Common myeloid progenitor, CD34-positive (primary cell): ENCODE measurements at regions not wholly inside any gene's neighbourhood (a gene's known extent, or its start where the extent isn't known, plus 50 kb on each side); places are given as distances from the start of the nearest gene placed in this dataset.
"Not testable (repeated sequence)": the region's sequence is repeated elsewhere in the genome, so short reads cannot be mapped to it uniquely, and the experiment has no call there.

Experiments
- CTCF ChIA-PET: fragments of 350-600 bp; sonication (Branson Sonifier 250); formaldehyde crosslinking; loops from one replicate; lab custom pipeline; 2021; ENCODE audit warnings: antibody characterized with exemption; lab: Charles Lee
- POLR2A ChIA-PET: fragments of 350-600 bp; sonication (Branson Sonifier 250); formaldehyde crosslinking; loops from one replicate; lab custom pipeline; 2021; ENCODE audit warnings: antibody characterized with exemption; lab: Charles Lee
- DNase-seq, 3 donors: peaks; one replicate each; pipeline versions ENCODE4 v3.0.0 to v3.0.0-alpha.2; 2013
- H3K27ac ChIP-seq, 2 experiments: 1 replicate in 1 of 2; 2 replicates in 1 of 2; pipeline ENCODE4 v1.7.0; 2013; ENCODE audit warnings: inconsistent platforms in 2 of 2, low read length in 2 of 2, mild to moderate bottlenecking in 2 of 2, low read depth in 1 of 2, moderate library complexity in 1 of 2; ENCODE audit not compliant: severe bottlenecking in 2 of 2, insufficient read depth in 1 of 2, poor library complexity in 1 of 2
- H3K27me3 ChIP-seq, 5 experiments: replicated peaks in 2 of 5; 1 replicate in 3 of 5; 2 replicates in 2 of 5; pipeline versions ENCODE4 v1.6.1 to v1.7.0; 2013; ENCODE audit warnings: low read length in 4 of 5, mild to moderate bottlenecking in 2 of 5, moderate library complexity in 2 of 5, inconsistent platforms in 1 of 5; ENCODE audit not compliant: insufficient read depth in 5 of 5, control insufficient read depth in 4 of 5
- H3K36me3 ChIP-seq, 4 experiments: 1 replicate in 2 of 4; 2 replicates in 2 of 4; pipeline versions ENCODE4 v1.6.1 to v1.7.0; 2013; ENCODE audit warnings: low read length in 3 of 4, control low read depth in 1 of 4, mild to moderate bottlenecking in 1 of 4; ENCODE audit not compliant: control insufficient read depth in 4 of 4, insufficient read depth in 4 of 4
- H3K4me1 ChIP-seq, 4 experiments: 1 replicate in 3 of 4; 2 replicates in 1 of 4; pipeline versions ENCODE4 v1.6.1 to v1.7.1; 2013; ENCODE audit warnings: low read length in 3 of 4, mild to moderate bottlenecking in 3 of 4, control low read depth in 1 of 4, inconsistent platforms in 1 of 4, moderate library complexity in 1 of 4; ENCODE audit not compliant: control insufficient read depth in 4 of 4, insufficient read depth in 4 of 4; ENCODE audit errors: control extremely low read depth in 1 of 4
- H3K4me3 ChIP-seq, 7 experiments: 1 replicate in 4 of 7; 2 replicates in 3 of 7; pipeline versions ENCODE4 v1.5.1 to v1.7.0; 2013; ENCODE audit warnings: mild to moderate bottlenecking in 7 of 7, low read length in 6 of 7, moderate library complexity in 6 of 7, inconsistent platforms in 2 of 7, low read depth in 2 of 7, control low read depth in 1 of 7; ENCODE audit not compliant: insufficient read depth in 4 of 7, control insufficient read depth in 1 of 7; ENCODE audit errors: extremely low read depth in 1 of 7
- H3K9me3 ChIP-seq, 5 experiments: 1 replicate in 4 of 5; 2 replicates in 1 of 5; pipeline versions ENCODE4 v1.6.1 to v1.7.1; 2013; ENCODE audit warnings: low read length in 4 of 5, mild to moderate bottlenecking in 2 of 5, inconsistent platforms in 1 of 5, low read depth in 1 of 5, moderate library complexity in 1 of 5; ENCODE audit not compliant: control insufficient read depth in 4 of 5, insufficient read depth in 2 of 5; ENCODE audit errors: control extremely low read depth in 1 of 5
- WGBS: methylation state at CpG from one replicate; pipeline ENCODE4 v1.1.5; 2013; ENCODE audit not compliant: insufficient coverage; 5-methylcytosine and 5-hydroxymethylcytosine counted together

DNA sequence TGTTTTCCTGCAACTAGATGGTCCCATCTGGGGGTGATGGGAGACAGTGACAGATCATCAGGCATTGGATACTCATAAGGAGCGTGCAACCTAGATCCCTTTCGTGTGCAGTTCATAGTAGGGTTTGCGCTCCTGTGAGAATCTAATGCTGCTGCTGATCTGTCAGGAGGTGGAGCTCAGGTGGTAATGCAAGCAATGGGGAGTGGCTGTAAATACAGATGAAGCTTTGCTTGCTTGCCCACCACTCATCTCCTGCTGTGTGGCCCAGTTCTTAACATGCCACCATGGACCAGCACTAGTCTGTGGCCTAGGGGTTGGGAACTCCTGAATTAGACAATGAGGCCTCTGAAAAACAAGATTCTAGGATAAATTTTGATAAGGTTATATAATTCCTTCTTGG, 430.6 kb downstream of the KCNJ2 start:
- H3K36me3 ChIP-seq, DNase-seq, H3K4me3 ChIP-seq, CTCF ChIA-PET, H3K9me3 ChIP-seq, H3K27me3 ChIP-seq, H3K27ac ChIP-seq, H3K4me1 ChIP-seq: not testable (repeated sequence)
- 100% methylated on average over 3 of the region's 3 CpGs for WGBS
- POLR2A ChIA-PET, result interaction anchor here (0.6 kb wide), 1 partner anchor 735 kb away, joined by 3 read pairs; no protein-coding TSS in a partner anchor

DNA sequence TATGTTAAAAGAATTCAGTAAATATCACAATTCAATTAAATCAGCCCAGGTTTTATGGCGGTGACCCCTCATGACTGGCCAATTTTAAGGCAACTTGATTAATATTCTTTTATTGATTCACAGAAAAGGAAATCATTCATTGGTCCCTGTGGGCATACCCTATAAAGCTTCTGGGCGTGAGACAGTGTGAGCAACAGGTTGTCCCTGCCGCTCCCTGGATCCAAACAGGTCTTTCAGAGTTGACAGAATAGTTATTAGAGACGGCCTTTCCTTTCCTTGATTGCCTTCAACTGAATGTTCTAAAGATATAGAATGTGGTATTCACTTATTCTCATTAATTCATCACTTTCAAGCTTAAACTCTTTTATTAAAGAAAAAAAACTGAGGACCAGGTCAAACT, 433.9 kb downstream of the KCNJ2 start:
- WGBS, result no CpG with 5 or more reads among the region's 4 CpGs
- CTCF ChIA-PET, result interaction anchor here (0.6 kb wide), 1 partner anchor 1839 kb away, joined by 3 read pairs; no protein-coding TSS in a partner anchor
- DNase-seq, result no peak
- no peaks in the 10 kb centered on the region for H3K36me3 ChIP-seq
- POLR2A ChIA-PET, result no interaction called here
- no peak overlapping the region for H3K27ac ChIP-seq
- H3K4me3 ChIP-seq, result no peak overlapping the region
- H3K9me3 ChIP-seq, result no peaks in the 10 kb centered on the region
- no peaks in the 10 kb centered on the region for H3K27me3 ChIP-seq
- no peaks in the 10 kb centered on the region for H3K4me1 ChIP-seq

DNA sequence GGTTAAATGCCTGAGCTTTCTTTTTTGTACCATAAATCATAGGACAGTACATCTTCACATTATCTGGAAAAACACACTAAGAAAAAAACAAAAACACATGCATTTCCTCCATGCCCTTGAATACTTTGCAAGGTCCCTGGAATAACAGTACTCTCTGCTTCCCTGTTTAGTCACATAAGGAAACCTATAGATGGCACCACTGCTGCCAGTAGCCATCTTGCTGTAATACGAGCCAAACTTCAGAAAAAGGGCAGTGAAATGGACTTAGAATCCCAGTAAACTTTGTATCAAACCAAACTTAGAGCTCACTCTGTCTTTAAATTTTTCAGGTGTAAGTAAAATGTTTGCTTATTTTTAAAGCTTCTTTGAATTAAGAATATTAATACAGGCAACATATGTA, 435.5 kb downstream of the KCNJ2 start:
- no peak for DNase-seq
- Histone ChIP-seq H3K4me3 (no peak overlapping the region), H3K27ac (no peak overlapping the region), H3K4me1 (no peaks in the 10 kb centered on the region), H3K27me3 (no peaks in the 10 kb centered on the region), H3K36me3 (no peaks in the 10 kb centered on the region), H3K9me3 (no peaks in the 10 kb centered on the region)
- WGBS, result 86% methylated on average over 1 of the region's 1 CpG
- POLR2A ChIA-PET, result no interaction called here
- CTCF ChIA-PET, result interaction anchor here (1.6 kb wide), 1 partner anchor 17 kb away, joined by 4 read pairs; no protein-coding TSS in a partner anchor

DNA sequence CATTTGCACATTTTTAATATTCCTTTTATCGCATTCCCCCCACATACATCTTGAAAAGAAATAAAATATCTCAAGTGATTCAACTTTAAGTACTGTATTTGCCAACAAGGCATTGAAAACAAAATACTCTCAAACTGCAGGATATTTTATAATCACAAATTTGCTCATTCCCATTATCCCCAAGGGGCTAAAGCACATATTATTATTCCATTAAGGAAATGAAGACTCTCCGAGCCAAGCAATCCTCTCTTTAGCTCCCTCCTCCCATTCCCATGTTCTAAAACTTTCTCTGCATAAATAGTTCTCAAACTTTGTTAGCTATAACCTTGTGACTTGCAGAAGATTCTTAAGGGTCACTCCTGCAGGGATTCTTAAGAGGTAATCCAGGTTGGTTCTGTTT, 436.8 kb downstream of the KCNJ2 start:
- no peaks in the 10 kb centered on the region for H3K9me3 ChIP-seq
- H3K36me3 ChIP-seq, result no peaks in the 10 kb centered on the region
- no peaks in the 10 kb centered on the region for H3K4me1 ChIP-seq
- 88% methylated on average over 1 of the region's 2 CpGs for WGBS
- no peak for DNase-seq
- no peak overlapping the region for H3K4me3 ChIP-seq
- H3K27ac ChIP-seq, result no peak overlapping the region
- ChIA-PET CTCF (interaction anchor here (1.4 to 1.6 kb wide), 2 partner anchors 16 to 32 kb away, joined by 3 to 4 read pairs; no protein-coding TSS in a partner anchor), POLR2A (no interaction called here)
- H3K27me3 ChIP-seq, result no peaks in the 10 kb centered on the region

DNA sequence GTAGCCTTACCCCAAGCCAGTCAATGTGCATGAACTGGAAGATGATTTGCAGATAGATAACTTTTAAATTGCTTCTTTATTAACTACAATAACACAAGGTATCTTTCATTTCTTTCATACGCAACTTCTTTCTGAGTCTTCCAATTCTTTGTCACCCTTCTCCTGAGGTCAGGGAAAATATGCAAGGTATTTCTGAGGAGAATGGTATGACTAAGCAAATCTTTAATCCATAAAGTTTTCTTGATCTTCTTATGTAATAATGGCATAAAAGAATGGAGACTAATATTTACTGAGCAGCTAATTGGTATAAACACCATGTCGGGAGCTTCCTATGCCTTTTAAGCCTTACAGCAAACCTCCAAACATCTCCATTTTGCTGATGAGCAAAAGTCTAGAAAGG, 438.9 kb downstream of the KCNJ2 start:
- CTCF ChIA-PET, result no interaction called here
- Histone ChIP-seq H3K9me3 (no peaks in the 10 kb centered on the region), H3K27ac (no peak overlapping the region), H3K27me3 (no peaks in the 10 kb centered on the region), H3K36me3 (no peaks in the 10 kb centered on the region), H3K4me1 (no peaks in the 10 kb centered on the region), H3K4me3 (no peak overlapping the region)
- DNase-seq, result no peak
- no CpG with 5 or more reads among the region's 2 CpGs for WGBS
- POLR2A ChIA-PET, result no interaction called here

DNA sequence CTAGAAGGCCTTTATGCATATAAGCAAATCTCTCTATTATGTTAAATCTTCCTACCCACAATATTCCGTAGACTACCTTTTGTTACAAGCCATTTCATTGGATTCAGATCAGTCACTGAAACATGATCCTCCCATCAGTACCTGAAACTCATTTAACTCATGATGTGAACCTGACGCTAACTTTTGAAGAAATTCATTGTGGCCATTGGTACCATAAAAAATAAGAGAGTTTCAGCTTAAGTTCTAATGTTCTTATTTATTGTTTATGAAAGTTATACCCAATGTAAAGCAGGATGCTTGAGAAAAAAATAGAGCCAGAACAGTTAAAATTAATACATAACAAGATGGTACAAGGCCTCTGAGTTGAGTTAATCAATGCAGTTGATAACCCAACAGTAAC, 439.6 kb downstream of the KCNJ2 start:
- Histone ChIP-seq H3K9me3 (no peaks in the 10 kb centered on the region), H3K27me3 (no peaks in the 10 kb centered on the region), H3K4me3 (no peak overlapping the region), H3K27ac (no peak overlapping the region), H3K4me1 (no peaks in the 10 kb centered on the region), H3K36me3 (no peaks in the 10 kb centered on the region)
- ChIA-PET POLR2A (no interaction called here), CTCF (no interaction called here)
- DNase-seq, result no peak
- WGBS, result 100% methylated on average over 1 of the region's 2 CpGs

DNA sequence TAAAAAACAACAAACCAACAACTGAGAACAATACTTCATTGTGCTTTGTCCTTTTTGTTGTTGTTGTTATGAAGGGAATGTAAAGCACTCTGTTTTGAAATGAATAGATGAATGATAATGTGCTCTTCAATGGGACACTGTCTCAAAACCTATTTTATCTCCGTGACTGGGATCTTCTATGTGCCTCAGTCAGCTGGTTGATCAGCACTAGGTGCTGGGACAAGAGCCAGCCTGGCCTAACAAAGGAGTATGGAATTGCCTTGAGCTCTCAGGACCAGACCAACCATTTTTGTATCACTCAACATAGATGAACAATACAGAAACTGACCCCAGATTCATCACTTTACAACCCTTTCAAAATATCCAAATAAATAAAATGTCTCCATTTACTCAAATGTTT, 440.2 kb downstream of the KCNJ2 start:
- Histone ChIP-seq H3K27me3 (no peaks in the 10 kb centered on the region), H3K4me3 (no peak overlapping the region), H3K36me3 (no peaks in the 10 kb centered on the region), H3K27ac (no peak overlapping the region), H3K4me1 (no peaks in the 10 kb centered on the region), H3K9me3 (no peaks in the 10 kb centered on the region)
- ChIA-PET POLR2A (no interaction called here), CTCF (interaction anchor here (1.8 kb wide), 1 partner anchor 12 kb away, joined by 5 read pairs; no protein-coding TSS in a partner anchor)
- 100% methylated on average over 1 of the region's 1 CpG for WGBS
- DNase-seq, result no peak
